IMR-90 (cell line): ENCODE measurements at regions not wholly inside any gene's neighbourhood (a gene's known extent, or its start where the extent isn't known, plus 50 kb on each side); places are given as distances from the start of the nearest gene placed in this dataset.

Source experiments
- CEBPB ChIP-seq: IDR thresholded peaks from 2 replicates; pipeline ENCODE4 v1.6.1; 2012; ENCODE audit warnings: low read depth, low read length, improper control_type of control experiment
- ELK1 ChIP-seq: fragments of 150-350 bp; IDR thresholded peaks from 2 replicates; pipeline ENCODE4 v1.6.1; 2016; ENCODE audit warnings: low read depth, mild to moderate bottlenecking, low read length, moderate library complexity, borderline replicate concordance
- NFE2L2 ChIP-seq: fragments of 150-350 bp; IDR thresholded peaks from 2 replicates; pipeline ENCODE4 v1.6.1; 2016; ENCODE audit warnings: low read depth, mild to moderate bottlenecking, low read length
- POLR2A ChIP-seq: IDR thresholded peaks from 2 replicates; pipeline ENCODE4 v1.6.1; 2012; ENCODE audit warnings: mild to moderate bottlenecking, low read depth, low read length
- RAD21 ChIP-seq: IDR thresholded peaks from 2 replicates; pipeline ENCODE4 v1.6.1; 2012; ENCODE audit warnings: low read length, improper control_type of control experiment
- RCOR1 ChIP-seq: IDR thresholded peaks from 2 replicates; pipeline ENCODE4 v1.6.1; 2012; ENCODE audit warnings: mild to moderate bottlenecking, low read length, improper control_type of control experiment; ENCODE audit not compliant: insufficient replicate concordance
- RFX5 ChIP-seq: IDR thresholded peaks from 2 replicates; pipeline ENCODE4 v1.8.0; 2012; ENCODE audit warnings: low read depth, mild to moderate bottlenecking, low read length, moderate library complexity
- USF2 ChIP-seq: fragments of 150-350 bp; IDR thresholded peaks from 2 replicates; pipeline ENCODE4 v1.6.1; 2017; ENCODE audit warnings: mild to moderate bottlenecking, antibody characterized with exemption, low read length, low read depth
- TF ChIP-seq, protein P1 (sequence below): conservative IDR thresholded peaks from 2 replicates; pipeline ENCODE4 v1.5.1; 2012; ENCODE audit warnings: mild to moderate bottlenecking, low read depth, low read length, improper control_type of control experiment

DNA sequence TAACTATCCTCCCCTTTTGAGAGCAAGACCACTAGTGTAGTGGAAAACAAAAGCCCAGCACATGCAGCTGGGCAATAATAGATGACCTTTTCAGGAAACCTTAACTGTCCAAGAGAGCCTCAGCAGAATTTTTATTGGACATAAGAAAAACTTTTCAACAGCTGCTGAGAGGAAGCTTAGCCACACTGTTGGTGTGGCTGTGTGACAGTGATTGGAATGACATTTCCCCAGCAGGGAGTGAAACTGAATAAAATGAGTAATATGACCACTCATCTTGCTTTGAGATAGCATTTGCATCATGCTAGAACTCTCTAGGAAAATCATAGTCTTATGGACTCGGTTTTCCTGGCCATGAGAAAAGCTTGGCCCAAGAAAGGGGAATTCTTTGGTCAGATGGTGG is 687.8 kb downstream of the SLCO4C1 start:
- no peak for TF ChIP-seq ELK1
- no peak for TF ChIP-seq POLR2A
- TF ChIP-seq, protein P1, sequence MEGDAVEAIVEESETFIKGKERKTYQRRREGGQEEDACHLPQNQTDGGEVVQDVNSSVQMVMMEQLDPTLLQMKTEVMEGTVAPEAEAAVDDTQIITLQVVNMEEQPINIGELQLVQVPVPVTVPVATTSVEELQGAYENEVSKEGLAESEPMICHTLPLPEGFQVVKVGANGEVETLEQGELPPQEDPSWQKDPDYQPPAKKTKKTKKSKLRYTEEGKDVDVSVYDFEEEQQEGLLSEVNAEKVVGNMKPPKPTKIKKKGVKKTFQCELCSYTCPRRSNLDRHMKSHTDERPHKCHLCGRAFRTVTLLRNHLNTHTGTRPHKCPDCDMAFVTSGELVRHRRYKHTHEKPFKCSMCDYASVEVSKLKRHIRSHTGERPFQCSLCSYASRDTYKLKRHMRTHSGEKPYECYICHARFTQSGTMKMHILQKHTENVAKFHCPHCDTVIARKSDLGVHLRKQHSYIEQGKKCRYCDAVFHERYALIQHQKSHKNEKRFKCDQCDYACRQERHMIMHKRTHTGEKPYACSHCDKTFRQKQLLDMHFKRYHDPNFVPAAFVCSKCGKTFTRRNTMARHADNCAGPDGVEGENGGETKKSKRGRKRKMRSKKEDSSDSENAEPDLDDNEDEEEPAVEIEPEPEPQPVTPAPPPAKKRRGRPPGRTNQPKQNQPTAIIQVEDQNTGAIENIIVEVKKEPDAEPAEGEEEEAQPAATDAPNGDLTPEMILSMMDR: no peak
- no peak for TF ChIP-seq RCOR1
- no peak for TF ChIP-seq USF2
- TF ChIP-seq CEBPB: no peak
- no peak for TF ChIP-seq RFX5
- TF ChIP-seq NFE2L2: no peak
- no peak for TF ChIP-seq RAD21
